Stimulated activated naive B cell treated with anti-CD40 and anti-IgM and Interleukin-4, amounts not matched to agents 10 μg/mL and 1 μg/mL and 100 μg/mL, for 72 hours (primary cell): ENCODE measurements at regions not wholly inside any gene's neighbourhood (a gene's known extent, or its start where the extent isn't known, plus 50 kb on each side); places are given as distances from the start of the nearest gene placed in this dataset.

Experiments
- ATAC-seq, 2 donors: fragments of 150-1000 bp; cut with Tn5 transposase; replicated peaks; 2 replicates each; pipeline ENCODE4 v1.10.0; 2021; ENCODE audit warnings: moderate library complexity in 1 of 2
- DNase-seq: peaks from one replicate; pipeline ENCODE4 v3.0.0; 2021
- H3K27ac Mint-ChIP-seq: one replicate; pipeline ENCODE4 v1.8.0; 2022; ENCODE audit warnings: mild to moderate bottlenecking, mixed read lengths
- H3K27me3 Mint-ChIP-seq, 2 donors: one replicate each; pipeline ENCODE4 v1.8.0; 2022; ENCODE audit warnings: mixed read lengths in 2 of 2
- H3K36me3 Mint-ChIP-seq, 2 donors: one replicate each; pipeline ENCODE4 v1.8.0; 2022; ENCODE audit warnings: mixed read lengths in 2 of 2, mild to moderate bottlenecking in 1 of 2
- H3K4me1 Mint-ChIP-seq, 2 donors: one replicate each; pipeline ENCODE4 v1.8.0; 2022; ENCODE audit warnings: mixed read lengths in 2 of 2, mild to moderate bottlenecking in 1 of 2
- H3K4me3 Mint-ChIP-seq, 2 donors: one replicate each; pipeline ENCODE4 v1.8.0; 2022; ENCODE audit warnings: mild to moderate bottlenecking in 2 of 2, mixed read lengths in 2 of 2, moderate library complexity in 1 of 2
- H3K9me3 Mint-ChIP-seq, 2 donors: one replicate each; pipeline ENCODE4 v1.8.0; 2022; ENCODE audit warnings: mixed read lengths in 2 of 2, mild to moderate bottlenecking in 1 of 2

GRCh38 chr13:80141123-80141849 is 199.6 kb downstream of the SPRY2 start:
- Mint-ChIP-seq H3K4me3 (no peak overlapping the region), H3K9me3 (no peaks in the 10 kb centered on the region), H3K27ac (no peak overlapping the region), H3K4me1 (peaks cover 0 to 9% of the 10 kb centered on the region in 2 donors), H3K27me3 (no peaks in the 10 kb centered on the region), H3K36me3 (no peaks in the 10 kb centered on the region)
- no peak for ATAC-seq
- DNase-seq: no peak

- DNase-seq: no peak
- no peaks in the 10 kb centered on the region for H3K27me3 Mint-ChIP-seq
- peaks cover 0 to 9% of the 10 kb centered on the region in 2 donors for H3K4me1 Mint-ChIP-seq
- ATAC-seq: no peak
- no peak overlapping the region for H3K4me3 Mint-ChIP-seq
- H3K9me3 Mint-ChIP-seq: no peaks in the 10 kb centered on the region
- no peaks in the 10 kb centered on the region for H3K36me3 Mint-ChIP-seq
- no peak overlapping the region for H3K27ac Mint-ChIP-seq
These were observed 200.2 kb downstream of the SPRY2 start for GRCh38 chr13:80140685-80141084.

GRCh38 chr13:80139196-80139595 is 201.7 kb downstream of the SPRY2 start:
- no peak overlapping the region for H3K27ac Mint-ChIP-seq
- ATAC-seq (no peak), DNase-seq (no peak)
- peaks cover 0 to 9% of the 10 kb centered on the region in 2 donors for H3K4me1 Mint-ChIP-seq
- H3K4me3 Mint-ChIP-seq: no peak overlapping the region
- no peaks in the 10 kb centered on the region for H3K36me3 Mint-ChIP-seq
- H3K27me3 Mint-ChIP-seq: no peaks in the 10 kb centered on the region
- no peaks in the 10 kb centered on the region for H3K9me3 Mint-ChIP-seq

GRCh38 chr13:80137994-80138393 is 202.9 kb downstream of the SPRY2 start:
- peaks cover 0 to 12% of the 10 kb centered on the region in 2 donors for H3K4me1 Mint-ChIP-seq
- no peak overlapping the region for H3K4me3 Mint-ChIP-seq
- DNase-seq: no peak
- no peaks in the 10 kb centered on the region for H3K27me3 Mint-ChIP-seq
- no peaks in the 10 kb centered on the region for H3K36me3 Mint-ChIP-seq
- no peak overlapping the region for H3K27ac Mint-ChIP-seq
- no peaks in the 10 kb centered on the region for H3K9me3 Mint-ChIP-seq
- no peak for ATAC-seq

- Mint-ChIP-seq H3K9me3 (no peaks in the 10 kb centered on the region), H3K4me1 (peaks cover 2 to 8% of the 10 kb centered on the region in 2 donors)
These were observed 206.6 kb downstream of the SPRY2 start for GRCh38 chr13:80134346-80134745.

GRCh38 chr13:80133631-80134261 is 207.2 kb downstream of the SPRY2 start:
- Mint-ChIP-seq H3K4me1 (peaks cover 2 to 8% of the 10 kb centered on the region in 2 donors), H3K9me3 (no peaks in the 10 kb centered on the region), H3K36me3 (no peaks in the 10 kb centered on the region), H3K4me3 (no peak overlapping the region), H3K27ac (no peak overlapping the region), H3K27me3 (peaks cover 0 to 4% of the 10 kb centered on the region in 2 donors)
- ATAC-seq (no peak), DNase-seq (no peak)

More at GRCh38 chr13:80134346-80134745, 206.6 kb downstream of the SPRY2 start:
- Mint-ChIP-seq H3K27me3 (peaks cover 0 to 4% of the 10 kb centered on the region in 2 donors), H3K4me3 (no peak overlapping the region), H3K27ac (no peak overlapping the region), H3K36me3 (no peaks in the 10 kb centered on the region)
- no peak for DNase-seq
- ATAC-seq: no peak

- ATAC-seq: no peak
- no peak overlapping the region for H3K4me3 Mint-ChIP-seq
These were observed 208.0 kb downstream of the SPRY2 start for GRCh38 chr13:80132741-80133601.

GRCh38 chr13:80131204-80131603 is 209.7 kb downstream of the SPRY2 start:
- peaks cover 0 to 4% of the 10 kb centered on the region in 2 donors for H3K27me3 Mint-ChIP-seq
- DNase-seq: no peak
- H3K4me1 Mint-ChIP-seq: peaks cover 6 to 16% of the 10 kb centered on the region in 2 donors
- H3K9me3 Mint-ChIP-seq: no peaks in the 10 kb centered on the region
- no peak overlapping the region for H3K27ac Mint-ChIP-seq
- no peak for ATAC-seq
- H3K4me3 Mint-ChIP-seq: no peak overlapping the region
- H3K36me3 Mint-ChIP-seq: no peaks in the 10 kb centered on the region

More at GRCh38 chr13:80132741-80133601, 208.0 kb downstream of the SPRY2 start:
- Mint-ChIP-seq H3K27me3 (peaks cover 0 to 4% of the 10 kb centered on the region in 2 donors), H3K27ac (no peak overlapping the region), H3K36me3 (no peaks in the 10 kb centered on the region), H3K4me1 (peaks cover 2 to 8% of the 10 kb centered on the region in 2 donors), H3K9me3 (no peaks in the 10 kb centered on the region)
- no peak for DNase-seq

GRCh38 chr13:80126389-80127068 is 214.4 kb downstream of the SPRY2 start:
- no peak for ATAC-seq
- no peak for DNase-seq
- H3K27ac Mint-ChIP-seq: no peak overlapping the region
- H3K4me3 Mint-ChIP-seq: no peak overlapping the region
- no peaks in the 10 kb centered on the region for H3K9me3 Mint-ChIP-seq
- H3K27me3 Mint-ChIP-seq: no peaks in the 10 kb centered on the region
- H3K4me1 Mint-ChIP-seq: peaks cover 4 to 8% of the 10 kb centered on the region in 2 donors
- no peaks in the 10 kb centered on the region for H3K36me3 Mint-ChIP-seq

GRCh38 chr13:80123945-80124344 is 217.0 kb downstream of the SPRY2 start:
- no peaks in the 10 kb centered on the region for H3K36me3 Mint-ChIP-seq
- no peak overlapping the region for H3K4me3 Mint-ChIP-seq
- peaks cover 4 to 8% of the 10 kb centered on the region in 2 donors for H3K4me1 Mint-ChIP-seq
- ATAC-seq (no peak), DNase-seq (no peak)
- H3K9me3 Mint-ChIP-seq: no peaks in the 10 kb centered on the region
- no peaks in the 10 kb centered on the region for H3K27me3 Mint-ChIP-seq
- H3K27ac Mint-ChIP-seq: no peak overlapping the region

GRCh38 chr13:80121038-80121437 is 219.9 kb downstream of the SPRY2 start:
- Mint-ChIP-seq H3K9me3 (no peaks in the 10 kb centered on the region), H3K4me3 (no peak overlapping the region), H3K4me1 (no peaks in the 10 kb centered on the region), H3K27ac (no peak overlapping the region), H3K27me3 (no peaks in the 10 kb centered on the region), H3K36me3 (no peaks in the 10 kb centered on the region)
- ATAC-seq (no peak), DNase-seq (no peak)

GRCh38 chr13:80118506-80118905 is 222.4 kb downstream of the SPRY2 start:
- DNase-seq (no peak), ATAC-seq (no peak)
- Mint-ChIP-seq H3K27me3 (no peaks in the 10 kb centered on the region), H3K4me1 (no peaks in the 10 kb centered on the region), H3K36me3 (no peaks in the 10 kb centered on the region), H3K4me3 (no peak overlapping the region), H3K27ac (no peak overlapping the region), H3K9me3 (no peaks in the 10 kb centered on the region)

- Mint-ChIP-seq H3K4me1 (no peaks in the 10 kb centered on the region), H3K4me3 (no peak overlapping the region), H3K9me3 (no peaks in the 10 kb centered on the region), H3K27ac (no peak overlapping the region), H3K27me3 (no peaks in the 10 kb centered on the region), H3K36me3 (no peaks in the 10 kb centered on the region)
- ATAC-seq (no peak), DNase-seq (no peak)
These were observed 222.8 kb downstream of the SPRY2 start for GRCh38 chr13:80118099-80118498.

- DNase-seq: no peak
- no peak for ATAC-seq
- Mint-ChIP-seq H3K4me1 (no peaks in the 10 kb centered on the region), H3K36me3 (no peaks in the 10 kb centered on the region), H3K4me3 (no peak overlapping the region), H3K9me3 (no peaks in the 10 kb centered on the region), H3K27ac (no peak overlapping the region), H3K27me3 (no peaks in the 10 kb centered on the region)
These were observed 223.4 kb downstream of the SPRY2 start for GRCh38 chr13:80117515-80117914.
